Adrenal gland (tissue), 9 donors: ENCODE measurements at regions not wholly inside any gene's neighbourhood (a gene's known extent, or its start where the extent isn't known, plus 50 kb on each side); places are given as distances from the start of the nearest gene placed in this dataset.

Experiments
- DNase-seq, 7 donors: peaks; one replicate each; pipeline ENCODE4 v3.0.0-alpha.2; 2019 to 2020
- H3K27ac ChIP-seq, 5 donors: fragments of 200-600 bp; sonication (generic) in 4 of 5; 1 replicate in 3 of 5; 2 replicates in 2 of 5; pipeline versions ENCODE4 v1.5.1 to v1.8.0; 2016 to 2020; ENCODE audit warnings: mild to moderate bottlenecking in 1 of 5
- H3K27me3 ChIP-seq: fragments of 200-600 bp; 2 replicates; pipeline ENCODE4 v1.8.0; 2021
- H3K36me3 ChIP-seq, 2 donors: fragments of 200-600 bp; replicated peaks in 1 of 2; 1 replicate in 1 of 2; 2 replicates in 1 of 2; pipeline versions ENCODE4 v1.5.1 to v1.8.0; 2018 to 2022
- H3K4me1 ChIP-seq, 2 donors: fragments of 200-600 bp; replicated peaks in 1 of 2; 1 replicate in 1 of 2; 2 replicates in 1 of 2; pipeline versions ENCODE4 v1.5.1 to v1.8.0; 2018 to 2021
- H3K4me3 ChIP-seq, 4 donors: fragments of 200-600 bp; sonication (generic) in 3 of 4; one replicate each; pipeline ENCODE4 v1.5.1; 2016 to 2018
- H3K9me3 ChIP-seq, 3 donors: fragments of 200-600 bp; sonication (generic) in 1 of 3; replicated peaks in 1 of 3; 1 replicate in 2 of 3; 2 replicates in 1 of 3; pipeline versions ENCODE4 v1.5.1 to v1.8.0; 2016 to 2021
- POLR2A ChIP-seq, 2 donors: fragments of 450-650 bp; IDR thresholded peaks; one replicate each; pipeline ENCODE4 v1.6.1; 2017; ENCODE audit warnings: antibody characterized with exemption in 2 of 2, mild to moderate bottlenecking in 2 of 2, moderate library complexity in 1 of 2
- WGBS, 4 donors: extraction: QIAGEN DNeasy Blood & Tissue Kit in 2 of 4; methylation state at CpG; one replicate each; pipeline versions ENCODE4 v1.1.5 to v1.1.7; 2013 to 2017; 5-methylcytosine and 5-hydroxymethylcytosine counted together
- intact Hi-C, 2 donors: fragments of 100-400 bp; cut with DNase I; formaldehyde crosslinking; loops; one replicate each; pipeline versions ENCODE4 v1.14.1 to v1.15.0; 2022 to 2023
- TF ChIP-seq, protein P1 (sequence below), 6 experiments: fragments of 450-650 bp in 4 of 6; fragments of 200-600 bp in 2 of 6; sonication (generic) in 1 of 6; IDR thresholded peaks; 1 replicate in 5 of 6; 2 replicates in 1 of 6; pipeline versions ENCODE4 v1.5.1 to v1.8.0; 2016 to 2021; ENCODE audit warnings: antibody characterized with exemption in 6 of 6, mild to moderate bottlenecking in 2 of 6, moderate library complexity in 1 of 6
- donor health status: healthy with polysubstance abuse.
- donor health status: Bipolar disorder and iron deficiency.
- donor health status: DM: yes; HTN: yes; CAD: no.
- donor health status: DM: no; HTN: no; CAD: no.
- donor health status: DM: no; HTN: no; CAD: no.

DNA sequence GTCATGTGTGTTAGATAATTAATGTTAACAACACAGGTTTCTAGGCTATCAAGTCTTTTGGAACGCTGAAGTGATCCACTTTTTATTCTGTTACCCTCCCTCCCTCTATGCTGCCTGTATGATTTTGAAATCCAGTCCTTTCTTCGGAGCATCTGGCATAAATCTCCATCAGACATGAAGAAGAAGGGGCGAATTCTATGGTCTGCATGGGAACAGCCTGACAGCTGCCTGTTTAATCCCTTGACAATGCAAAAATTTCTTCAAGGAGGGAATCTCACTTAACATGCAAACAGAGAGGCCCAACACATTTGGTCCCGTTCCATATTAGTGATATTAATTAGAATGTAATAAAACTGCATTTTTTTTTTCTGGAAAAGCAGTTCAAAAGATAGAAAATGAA, 145.2 kb downstream of the VGLL3 start:
- no peak for DNase-seq
- H3K27me3 ChIP-seq = no peaks in the 10 kb centered on the region
- TF ChIP-seq, protein P1, sequence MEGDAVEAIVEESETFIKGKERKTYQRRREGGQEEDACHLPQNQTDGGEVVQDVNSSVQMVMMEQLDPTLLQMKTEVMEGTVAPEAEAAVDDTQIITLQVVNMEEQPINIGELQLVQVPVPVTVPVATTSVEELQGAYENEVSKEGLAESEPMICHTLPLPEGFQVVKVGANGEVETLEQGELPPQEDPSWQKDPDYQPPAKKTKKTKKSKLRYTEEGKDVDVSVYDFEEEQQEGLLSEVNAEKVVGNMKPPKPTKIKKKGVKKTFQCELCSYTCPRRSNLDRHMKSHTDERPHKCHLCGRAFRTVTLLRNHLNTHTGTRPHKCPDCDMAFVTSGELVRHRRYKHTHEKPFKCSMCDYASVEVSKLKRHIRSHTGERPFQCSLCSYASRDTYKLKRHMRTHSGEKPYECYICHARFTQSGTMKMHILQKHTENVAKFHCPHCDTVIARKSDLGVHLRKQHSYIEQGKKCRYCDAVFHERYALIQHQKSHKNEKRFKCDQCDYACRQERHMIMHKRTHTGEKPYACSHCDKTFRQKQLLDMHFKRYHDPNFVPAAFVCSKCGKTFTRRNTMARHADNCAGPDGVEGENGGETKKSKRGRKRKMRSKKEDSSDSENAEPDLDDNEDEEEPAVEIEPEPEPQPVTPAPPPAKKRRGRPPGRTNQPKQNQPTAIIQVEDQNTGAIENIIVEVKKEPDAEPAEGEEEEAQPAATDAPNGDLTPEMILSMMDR (IDR thresholded peaks at IDR 0.05) = no peak
- TF ChIP-seq POLR2A (IDR thresholded peaks at IDR 0.05) = no peak
- H3K9me3 ChIP-seq = no peaks in the 10 kb centered on the region
- no peak overlapping the region for H3K27ac ChIP-seq
- H3K4me1 ChIP-seq = no peaks in the 10 kb centered on the region
- no peaks in the 10 kb centered on the region for H3K36me3 ChIP-seq
- H3K4me3 ChIP-seq = no peak overlapping the region
- intact Hi-C loops = no loop called here
- 62 to 68% (median 65%) methylated on average over 4 of the region's 4 CpGs for WGBS, 4 donors

DNA sequence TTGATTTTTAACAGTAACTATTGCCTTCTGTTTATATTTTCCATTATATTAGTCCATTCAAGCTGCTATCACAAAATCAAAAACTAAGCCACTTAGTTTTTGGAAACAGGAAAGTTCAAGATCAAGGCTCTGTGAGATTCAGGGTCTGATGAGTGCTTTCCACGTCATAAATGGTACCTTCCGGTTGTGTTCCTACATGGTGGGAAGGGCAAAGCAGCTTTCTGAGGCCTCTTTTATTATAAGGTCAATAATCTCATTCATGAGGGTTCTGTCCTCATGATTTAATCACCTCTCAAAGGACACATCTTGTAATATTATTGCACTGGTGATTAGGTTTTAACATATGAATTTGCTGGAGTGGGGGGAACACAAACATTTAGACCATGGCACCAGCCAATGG, 152.0 kb downstream of the VGLL3 start:
- WGBS, 4 donors = 54 to 69% (median 59%) methylated on average over 2 of the region's 2 CpGs
- no peak for DNase-seq
- Histone ChIP-seq H3K27ac (no peak overlapping the region), H3K36me3 (no peaks in the 10 kb centered on the region), H3K4me3 (no peak overlapping the region), H3K9me3 (no peaks in the 10 kb centered on the region), H3K4me1 (no peaks in the 10 kb centered on the region), H3K27me3 (no peaks in the 10 kb centered on the region)
- intact Hi-C loops = no loop called here
- TF ChIP-seq POLR2A (IDR thresholded peaks at IDR 0.05) = no peak
- TF ChIP-seq, protein P1 (IDR thresholded peaks at IDR 0.05) = no peak

DNA sequence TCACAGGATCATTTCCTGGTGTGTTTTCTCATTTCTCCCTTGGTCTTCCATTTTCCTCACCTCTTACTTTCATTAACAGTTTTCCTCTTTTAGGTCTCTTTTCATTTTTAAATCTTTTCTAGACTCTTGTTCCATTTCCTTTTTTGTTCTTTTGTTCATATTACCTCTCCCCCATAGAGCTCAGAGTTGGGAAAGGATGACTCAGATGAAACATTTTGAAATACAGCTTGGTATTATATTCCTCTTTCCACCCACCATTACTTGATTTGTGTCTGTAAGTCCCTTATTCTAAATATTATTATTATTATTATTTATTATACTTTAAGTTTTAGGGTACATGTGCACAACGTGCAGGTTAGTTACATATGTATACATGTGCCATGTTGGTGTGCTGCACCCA, 153.1 kb downstream of the VGLL3 start:
- Histone ChIP-seq H3K4me1 (no peaks in the 10 kb centered on the region), H3K27me3 (no peaks in the 10 kb centered on the region), H3K9me3 (no peaks in the 10 kb centered on the region), H3K36me3 (no peaks in the 10 kb centered on the region), H3K4me3 (no peak overlapping the region), H3K27ac (no peak overlapping the region)
- 88 to 96% (median 93%) methylated on average over 1 of the region's 1 CpG for WGBS, 4 donors
- intact Hi-C loops = no loop called here
- TF ChIP-seq, protein P1 (IDR thresholded peaks at IDR 0.05) = no peak
- TF ChIP-seq POLR2A (IDR thresholded peaks at IDR 0.05) = no peak
- DNase-seq = no peak

DNA sequence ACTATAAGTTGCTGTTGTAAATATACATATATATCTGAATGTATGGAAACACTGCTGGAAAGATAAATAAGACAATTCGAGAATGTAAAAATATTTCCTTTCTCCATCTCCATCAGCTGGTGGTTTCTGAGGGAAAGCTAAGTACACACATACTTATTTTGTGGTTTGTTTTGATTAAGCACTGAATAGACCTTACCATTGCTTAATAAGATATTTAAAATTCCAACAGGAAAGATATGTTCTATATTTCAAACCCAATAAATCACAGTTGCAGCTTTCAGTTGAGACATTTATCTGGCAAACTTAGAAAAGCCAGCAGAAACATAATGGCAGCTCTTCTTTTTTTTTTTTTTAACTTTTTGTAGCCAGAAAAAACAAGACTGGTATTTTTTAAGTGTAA, 160.4 kb downstream of the VGLL3 start:
- Histone ChIP-seq H3K9me3 (no peaks in the 10 kb centered on the region), H3K27me3 (no peaks in the 10 kb centered on the region), H3K36me3 (no peaks in the 10 kb centered on the region), H3K27ac (no peak overlapping the region), H3K4me1 (no peaks in the 10 kb centered on the region), H3K4me3 (no peak overlapping the region)
- intact Hi-C loops = no loop called here
- WGBS, 4 donors = 34 to 64% (median 41%) methylated on average over 1 of the region's 1 CpG
- DNase-seq = no peak
- no peak for TF ChIP-seq POLR2A (IDR thresholded peaks at IDR 0.05)
- TF ChIP-seq, protein P1 (IDR thresholded peaks at IDR 0.05) = no peak
